HepG2 (cell line): ENCODE measurements at regions not wholly inside any gene's neighbourhood (a gene's known extent, or its start where the extent isn't known, plus 50 kb on each side); places are given as distances from the start of the nearest gene placed in this dataset.

ENCODE experiments used
- ATAC-seq: fragments of 200-7000 bp; cut with Tn5 transposase; 3 replicates; pipeline ENCODE4 v1.9.1; 2020; ENCODE audit warnings: mild to moderate bottlenecking, moderate library complexity
- BruUV-seq: library from RNA; stranded (reverse); fragments of 400-500 nt; replicated peaks from 2 replicates; lab custom pipeline; 2021; lab: Mats Ljungman, UMichigan
- CTCF ChIA-PET: fragments of 300-600 bp; formaldehyde crosslinking; extraction: SDS; loops from one replicate; lab custom pipeline; 2021; ENCODE audit warnings: low total read pairs, inconsistent platforms, low intra/inter-chr PET ratio; lab: Yijun Ruan, JAX
- POLR2A ChIA-PET: fragments of 350-600 bp; sonication (Branson Sonifier 250); formaldehyde crosslinking; loops from one replicate; lab custom pipeline; 2020; ENCODE audit warnings: antibody characterized with exemption, inconsistent platforms; lab: Yijun Ruan, JAX
- DNase-seq: peaks from one replicate; pipeline ENCODE4 v3.0.0-alpha.2; 2015; ENCODE audit warnings: low spot score
- FAIRE-seq: peaks from 3 replicates; lab custom pipeline; 2011; peaks lifted over from hg19 to GRCh38; lab: Jason Lieb, UNC
- H2AFZ ChIP-seq: one replicate; pipeline ENCODE4 v1.6.1; 2011; ENCODE audit warnings: low read length, inconsistent platforms
- H3K27ac ChIP-seq: fragments of 300-600 bp; 3 replicates; pipeline ENCODE4 v1.8.0; 2011; ENCODE audit warnings: mixed run types, mild to moderate bottlenecking, mixed read lengths, low read length, inconsistent platforms; ENCODE audit not compliant: insufficient read depth; ENCODE audit errors: extremely low read length
- H3K27me3 ChIP-seq, 2 experiments: fragments of 200-600 bp in 1 of 2; 2 replicates in 1 of 2; 3 replicates in 1 of 2; pipeline versions ENCODE4 v1.6.0 to v1.8.0; 2011; ENCODE audit warnings: low read length in 2 of 2, mild to moderate bottlenecking in 2 of 2, moderate library complexity in 2 of 2, inconsistent platforms in 1 of 2; ENCODE audit not compliant: insufficient read depth in 2 of 2, control insufficient read depth in 1 of 2
- H3K36me3 ChIP-seq, 2 experiments: fragments of 200-600 bp in 1 of 2; replicated peaks in 1 of 2; 2 replicates in 1 of 2; 3 replicates in 1 of 2; pipeline versions ENCODE4 v1.5.1 to v1.8.0; 2011; ENCODE audit warnings: low read length in 2 of 2, inconsistent platforms in 1 of 2; ENCODE audit not compliant: insufficient read depth in 2 of 2, control insufficient read depth in 1 of 2
- H3K4me1 ChIP-seq: 2 replicates; pipeline ENCODE4 v1.5.1; 2012; ENCODE audit warnings: low read length, inconsistent platforms; ENCODE audit not compliant: insufficient read depth
- H3K4me2 ChIP-seq: 2 replicates; pipeline ENCODE4 v1.6.0; 2011; ENCODE audit warnings: low read depth, low read length, inconsistent platforms
- H3K4me3 ChIP-seq, 3 experiments: fragments of 200-600 bp in 1 of 3; sonication (generic), shearing (Covaris generic) in 1 of 3; replicated peaks in 1 of 3; 2 replicates each; pipeline ENCODE4 v1.5.1; 2011 to 2016; ENCODE audit warnings: low read length in 3 of 3, inconsistent platforms in 2 of 3, low read depth in 2 of 3, mild to moderate bottlenecking in 2 of 3, control low read depth in 1 of 3, mixed read lengths in 1 of 3; ENCODE audit not compliant: insufficient read depth in 1 of 3
- H3K79me2 ChIP-seq: one replicate; pipeline ENCODE4 v1.6.1; 2011; ENCODE audit warnings: low read length, inconsistent platforms; ENCODE audit not compliant: insufficient read depth
- H3K9ac ChIP-seq: 2 replicates; pipeline ENCODE4 v1.6.0; 2011; ENCODE audit warnings: mild to moderate bottlenecking, low read depth, low read length, inconsistent platforms; ENCODE audit not compliant: insufficient read depth
- H3K9me3 ChIP-seq: 2 replicates; pipeline ENCODE4 v1.5.1; 2012; ENCODE audit warnings: mild to moderate bottlenecking, low read length
- H4K20me1 ChIP-seq: 2 replicates; pipeline ENCODE4 v1.6.0; 2011; ENCODE audit warnings: inconsistent platforms, mild to moderate bottlenecking, low read length, moderate library complexity; ENCODE audit not compliant: insufficient read depth
- CHCHD3 ChIP-seq: sonication (generic); formaldehyde crosslinking; IDR thresholded peaks from 2 replicates; pipeline ENCODE4 v1.8.0; 2022; ENCODE audit warnings: mild to moderate bottlenecking, missing genetic modification reagents, moderate library complexity
- EP300 ChIP-seq, 3 experiments: sonication (generic) in 1 of 3; formaldehyde crosslinking in 1 of 3; IDR thresholded peaks; 2 replicates each; pipeline versions ENCODE4 v1.5.1 to v1.6.1; 2011 to 2020; ENCODE audit warnings: low read depth in 2 of 3, low read length in 2 of 3, borderline replicate concordance in 1 of 3, improper control_type of control experiment in 1 of 3, mild to moderate bottlenecking in 1 of 3, missing genetic modification reagents in 1 of 3, moderate library complexity in 1 of 3
- FOXP1 ChIP-seq, 2 experiments: fragments of 450-650 bp in 1 of 2; IDR thresholded peaks; 2 replicates each; pipeline ENCODE4 v1.6.1; 2017 to 2018; ENCODE audit warnings: antibody characterized with exemption in 1 of 2
- GATA4 ChIP-seq: sonication (generic); IDR thresholded peaks from 2 replicates; pipeline ENCODE4 v1.6.1; 2016; ENCODE audit warnings: antibody characterized with exemption, low read depth, borderline replicate concordance
- HDAC1 ChIP-seq: sonication (generic); formaldehyde crosslinking; IDR thresholded peaks from 2 replicates; pipeline ENCODE4 v1.5.1; 2020; ENCODE audit warnings: mild to moderate bottlenecking, missing genetic modification reagents
- HMGXB4 ChIP-seq, 2 experiments: sonication (generic) in 1 of 2; formaldehyde crosslinking in 1 of 2; IDR thresholded peaks; 2 replicates each; pipeline versions ENCODE4 v1.4.0 to v1.6.1; 2018 to 2020; ENCODE audit warnings: missing genetic modification reagents in 2 of 2, borderline replicate concordance in 1 of 2, low read depth in 1 of 2, mild to moderate bottlenecking in 1 of 2, missing biosample characterization in 1 of 2
- JUND ChIP-seq: sonication (generic); formaldehyde crosslinking; IDR thresholded peaks from 2 replicates; pipeline ENCODE4 v1.8.0; 2022; ENCODE audit warnings: mild to moderate bottlenecking, missing genetic modification reagents
- MAF1 ChIP-seq: sonication (generic); formaldehyde crosslinking; IDR thresholded peaks from 2 replicates; pipeline ENCODE4 v1.5.0; 2020; ENCODE audit warnings: missing genetic modification reagents, borderline replicate concordance
- MAZ ChIP-seq, 2 experiments: sonication (generic) in 1 of 2; formaldehyde crosslinking in 1 of 2; IDR thresholded peaks; 2 replicates each; pipeline versions ENCODE4 v1.5.0 to v1.6.1; 2012 to 2020; ENCODE audit warnings: low read depth in 2 of 2, mild to moderate bottlenecking in 2 of 2, borderline replicate concordance in 1 of 2, improper control_type of control experiment in 1 of 2, low read length in 1 of 2, missing genetic modification reagents in 1 of 2, moderate library complexity in 1 of 2
- MBD4 ChIP-seq: IDR thresholded peaks from 2 replicates; pipeline ENCODE4 v1.6.1; 2012; ENCODE audit warnings: low read length, inconsistent platforms, borderline replicate concordance
- MTA1 ChIP-seq: sonication (generic); formaldehyde crosslinking; IDR thresholded peaks from 2 replicates; pipeline ENCODE4 v1.4.0; 2020; ENCODE audit warnings: missing genetic modification reagents, mild to moderate bottlenecking, borderline replicate concordance
- MXI1 ChIP-seq: IDR thresholded peaks from 3 replicates; pipeline ENCODE4 v1.6.1; 2012; ENCODE audit warnings: low read depth, low read length, inconsistent platforms, borderline replicate concordance
- PAWR ChIP-seq: sonication (generic); formaldehyde crosslinking; IDR thresholded peaks from 2 replicates; pipeline ENCODE4 v1.4.0; 2020; ENCODE audit warnings: missing genetic modification reagents, mild to moderate bottlenecking, borderline replicate concordance
- SMAD1 ChIP-seq: sonication (generic); formaldehyde crosslinking; IDR thresholded peaks from 2 replicates; pipeline ENCODE4 v1.4.0; 2020; ENCODE audit warnings: missing genetic modification reagents, low read depth, mild to moderate bottlenecking, borderline replicate concordance
- ZBTB33 ChIP-seq: sonication (generic); formaldehyde crosslinking; IDR thresholded peaks from 2 replicates; pipeline ENCODE4 v1.4.0; 2020; ENCODE audit warnings: missing genetic modification reagents
- ZC3H13 ChIP-seq: sonication (generic); formaldehyde crosslinking; IDR thresholded peaks from 2 replicates; pipeline ENCODE4 v1.8.1; 2023; ENCODE audit warnings: mild to moderate bottlenecking, missing genetic modification reagents, moderate library complexity
- ZNF546 ChIP-seq: sonication (generic); formaldehyde crosslinking; conservative IDR thresholded peaks from 2 replicates; pipeline ENCODE4 v1.8.1; 2023; ENCODE audit warnings: mild to moderate bottlenecking, missing genetic modification reagents
- ZNF589 ChIP-seq: sonication (generic); formaldehyde crosslinking; conservative IDR thresholded peaks from 2 replicates; pipeline ENCODE4 v1.8.0; 2022; ENCODE audit warnings: mild to moderate bottlenecking, moderate library complexity, missing genetic modification reagents
- ZNF652 ChIP-seq: IDR thresholded peaks from 2 replicates; pipeline ENCODE4 v1.6.1; 2016; ENCODE audit warnings: low read depth, borderline replicate concordance
- ZNF766 ChIP-seq: sonication (generic); formaldehyde crosslinking; IDR thresholded peaks from 2 replicates; pipeline ENCODE4 v1.5.0; 2020; ENCODE audit warnings: missing genetic modification reagents, borderline replicate concordance
- WGBS: methylation state at CpG from one replicate; pipeline ENCODE4 v1.1.6; 2017; ENCODE audit warnings: low lambda C conversion rate; 5-methylcytosine and 5-hydroxymethylcytosine counted together
- in situ Hi-C: cut with HindIII; loops from 2 replicates; pipeline ENCODE4 v1.10.0; 2017; ENCODE audit warnings: low pct_unique_long_range_greater_than_20kb; ENCODE audit not compliant: extremely low pct_ligation_motif_present
- intact Hi-C: fragments of 100-400 bp; cut with micrococcal nuclease; formaldehyde crosslinking; loops from one replicate; pipeline ENCODE4 v1.10.0; 2022; ENCODE audit not compliant: unreplicated experiment

GRCh38 chr4:41857226-41857641 is 78.0 kb upstream of the TMEM33 start:
- WGBS, result 14% methylated on average over 4 of the region's 4 CpGs
- H3K36me3 ChIP-seq, result no peaks in the 10 kb centered on the region
- H3K27me3 ChIP-seq, result peaks cover 0 to 10% of the 10 kb centered on the region in 2 experiments; a peak in 2 of 5 replicates
- ATAC-seq, result no peak
- no peak for DNase-seq
- no peaks in the 10 kb centered on the region for H3K9me3 ChIP-seq
- ChIA-PET POLR2A (no interaction called here), CTCF (no interaction called here)
- no peak overlapping the region for H2AFZ ChIP-seq
- no peak for FAIRE-seq
- no peaks in the 10 kb centered on the region for H3K79me2 ChIP-seq
- intact Hi-C loops (no loop called here), in situ Hi-C loops (no loop called here)
- H3K4me2 ChIP-seq, result no peak overlapping the region
- BruUV-seq, result no TSS peak
- H3K4me1 ChIP-seq, result no peaks in the 10 kb centered on the region
- H3K27ac ChIP-seq, result no peak overlapping the region
- H3K4me3 ChIP-seq, result no peak overlapping the region
- H3K9ac ChIP-seq, result no peak overlapping the region
- TF ChIP-seq PAWR (CRISPR knock-in tag) (no peak), GATA4 (no peak), FOXP1 (IDR thresholded peaks at IDR 0.05) (no peak), FOXP1 (CRISPR knock-in tag; IDR thresholded peaks at IDR 0.05) (no peak), ZNF546 (CRISPR knock-in tag) (no peak), ZBTB33 (CRISPR knock-in tag) (no peak), ZNF766 (CRISPR knock-in tag) (no peak), CHCHD3 (CRISPR knock-in tag) (no peak), MBD4 (no peak), MAZ (IDR thresholded peaks at IDR 0.05; ENCODE audit: borderline replicate concordance, low read depth, low read length) (no peak), MAZ (CRISPR knock-in tag; IDR thresholded peaks at IDR 0.05; ENCODE audit: low read depth) (no peak), ZNF652 (CRISPR knock-in tag) (no peak), HMGXB4 (CRISPR knock-in tag; IDR thresholded peaks at IDR 0.05; ENCODE audit: borderline replicate concordance in 1 of 2, low read depth in 1 of 2) (no peak), JUND (CRISPR knock-in tag) (no peak), HDAC1 (CRISPR knock-in tag) (no peak), MTA1 (CRISPR knock-in tag) (no peak), MXI1 (no peak), ZNF589 (CRISPR knock-in tag) (no peak), MAF1 (CRISPR knock-in tag) (no peak), ZC3H13 (no peak), SMAD1 (CRISPR knock-in tag) (no peak), EP300 (IDR thresholded peaks at IDR 0.05; ENCODE audit: low read depth in 2 of 2, low read length in 2 of 2) (no peak), EP300 (CRISPR knock-in tag; IDR thresholded peaks at IDR 0.05; ENCODE audit: borderline replicate concordance) (no peak)
- H4K20me1 ChIP-seq, result no peaks in the 10 kb centered on the region
